GM18502 (cell line): ENCODE measurements at regions not wholly inside any gene's neighbourhood (a gene's known extent, or its start where the extent isn't known, plus 50 kb on each side); places are given as distances from the start of the nearest gene placed in this dataset.
"Not testable (repeated sequence)": the region's sequence is repeated elsewhere in the genome, so short reads cannot be mapped to it uniquely, and the experiment has no call there.

Experiments used
- ATAC-seq: cut with Tn5 transposase; IDR thresholded peaks from one replicate; pipeline ENCODE4 v1.9.1; 2021; ENCODE audit warnings: mild to moderate bottlenecking; ENCODE audit not compliant: unreplicated experiment, poor library complexity

DNA sequence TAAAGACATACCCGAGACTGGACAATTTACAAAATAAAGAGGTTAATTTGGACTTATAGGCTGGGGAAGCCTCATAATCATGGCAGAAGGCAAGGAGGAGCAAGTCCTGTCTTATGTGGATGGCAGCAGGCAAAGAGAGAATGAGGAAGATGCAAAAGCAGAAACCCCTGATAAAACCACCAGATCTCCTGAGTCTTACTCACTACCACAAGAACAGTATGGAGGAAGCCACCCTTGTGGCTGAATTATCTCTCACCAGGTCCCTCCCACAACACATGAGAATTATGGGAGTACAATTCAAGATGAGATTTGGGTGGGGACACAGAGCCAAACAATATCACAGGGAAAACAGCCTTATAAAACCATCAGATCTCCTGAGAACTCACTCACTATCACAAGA, 61.6 kb upstream of the DCLK2 start:
- not testable (repeated sequence) for ATAC-seq

DNA sequence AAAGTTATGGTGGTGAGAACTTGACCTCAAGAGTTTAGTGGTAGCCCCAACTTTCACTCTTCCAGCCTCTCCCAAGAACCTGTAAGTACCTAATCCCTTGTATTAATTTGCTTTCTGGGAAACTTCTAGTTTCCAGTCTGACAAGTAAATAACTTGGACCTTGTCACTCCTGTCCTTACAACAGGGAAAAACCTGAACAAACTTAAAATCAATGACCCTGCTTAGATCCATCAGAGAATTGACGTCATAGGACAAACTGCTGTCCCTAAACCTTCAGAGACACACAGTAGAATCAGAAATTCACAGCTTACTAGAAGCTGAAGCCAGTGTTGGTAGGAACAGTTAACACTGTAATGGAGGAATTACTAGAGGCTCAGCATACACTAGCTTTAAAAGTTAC, 60.0 kb upstream of the DCLK2 start:
- no peak for ATAC-seq

DNA sequence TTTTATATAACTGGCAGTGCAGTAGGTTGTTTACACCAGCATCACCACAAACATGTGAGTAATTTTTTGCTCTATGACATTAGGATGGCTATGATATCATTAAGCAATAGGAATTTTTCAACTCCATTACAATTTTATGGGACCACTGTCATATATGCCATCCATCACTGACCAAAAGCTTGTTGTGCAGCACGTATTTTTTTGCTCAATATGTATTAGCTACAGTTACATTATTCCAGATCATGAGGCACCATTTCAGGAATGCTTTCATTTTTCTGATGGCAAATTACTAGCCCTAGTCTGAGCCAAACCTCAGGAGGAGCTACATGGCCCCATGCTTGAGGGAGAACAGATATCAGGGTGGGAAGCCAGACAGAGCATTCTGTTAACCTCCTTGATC, 56.8 kb upstream of the DCLK2 start:
- ATAC-seq: no peak

DNA sequence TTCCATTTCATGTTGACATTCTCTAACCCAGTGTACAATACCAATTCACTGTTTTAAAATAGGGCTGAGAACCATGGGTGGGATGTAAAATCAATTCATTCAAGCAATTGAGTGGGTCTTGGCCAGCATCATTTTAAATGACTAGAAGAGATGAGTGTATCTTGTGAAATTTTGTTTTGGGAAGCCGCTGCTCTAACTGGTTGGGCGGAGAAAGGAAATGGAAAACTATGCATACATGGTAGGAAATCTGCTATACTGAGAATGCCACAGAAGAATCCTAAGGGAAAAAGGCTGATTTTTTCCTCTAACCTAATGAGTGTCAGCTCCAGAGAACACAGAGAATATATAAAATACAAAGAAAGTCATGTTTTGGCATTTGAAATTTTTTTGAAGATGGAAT, 54.8 kb upstream of the DCLK2 start:
- ATAC-seq: no peak

DNA sequence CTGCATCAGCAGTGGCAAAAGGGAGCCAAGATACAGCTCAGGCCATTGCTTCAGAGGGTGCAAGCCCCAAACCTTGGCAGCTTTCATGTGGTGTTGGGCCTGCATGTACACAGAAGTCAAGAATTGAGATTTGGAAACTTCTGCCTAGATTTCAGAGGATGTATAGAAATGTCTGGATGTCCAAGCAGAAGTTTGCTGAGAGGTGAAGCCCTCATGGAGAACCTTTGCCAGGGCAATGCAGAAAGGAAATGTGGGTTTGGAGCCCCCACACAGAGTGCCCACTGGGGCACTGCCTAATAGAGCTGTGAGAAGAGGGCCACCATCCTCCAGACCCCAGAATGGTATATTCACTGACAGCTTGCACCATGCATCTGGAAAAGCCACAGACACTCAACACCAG, 51.3 kb upstream of the DCLK2 start:
- not testable (repeated sequence) for ATAC-seq
